GM12873 (cell line): ENCODE measurements at regions not wholly inside any gene's neighbourhood (a gene's known extent, or its start where the extent isn't known, plus 50 kb on each side); places are given as distances from the start of the nearest gene placed in this dataset.

Experiments used
- CTCF ChIP-seq: IDR thresholded peaks from 2 replicates; pipeline ENCODE4 v1.5.1; 2012; ENCODE audit warnings: low read depth, mild to moderate bottlenecking, moderate library complexity, low read length, control low read depth; ENCODE audit not compliant: insufficient read depth; ENCODE audit errors: missing control alignments

GRCh38 chr2:12099374-12099773, 352.9 kb downstream of the LPIN1 start:
- TF ChIP-seq CTCF, result no peak

- no peak for TF ChIP-seq CTCF
Observed at GRCh38 chr2:12102679-12103078, 356.2 kb downstream of the LPIN1 start.

GRCh38 chr2:12105180-12105579, 358.7 kb downstream of the LPIN1 start:
- no peak for TF ChIP-seq CTCF

- TF ChIP-seq CTCF, result no peak
Observed at GRCh38 chr2:12106440-12107080, 360.1 kb downstream of the LPIN1 start.

- no peak for TF ChIP-seq CTCF
Observed at GRCh38 chr2:12107321-12107720, 360.9 kb downstream of the LPIN1 start.

GRCh38 chr2:12107939-12108338, 361.5 kb downstream of the LPIN1 start:
- no peak for TF ChIP-seq CTCF

GRCh38 chr2:12109363-12110017, 363.1 kb downstream of the LPIN1 start:
- TF ChIP-seq CTCF, result no peak
